K562 (cell line): ENCODE measurements at regions not wholly inside any gene's neighbourhood (a gene's known extent, or its start where the extent isn't known, plus 50 kb on each side); places are given as distances from the start of the nearest gene placed in this dataset.

Experiments
- MECOM ChIP-seq: fragments of 250-450 bp; sonication (Bioruptor Pico); IDR thresholded peaks from 2 replicates; pipeline ENCODE4 v1.8.0; 2022; ENCODE audit warnings: inconsistent platforms
- ZNF316 ChIP-seq: fragments of 450-650 bp; IDR thresholded peaks from 2 replicates; pipeline ENCODE4 v1.6.1; 2016
- ZNF431 ChIP-seq: sonication (generic); formaldehyde crosslinking; IDR thresholded peaks from 2 replicates; pipeline ENCODE4 v1.8.0; 2022; ENCODE audit warnings: mild to moderate bottlenecking, missing genetic modification reagents
- TF ChIP-seq, protein P1 (sequence below): fragments of 450-650 bp; IDR thresholded peaks from 2 replicates; pipeline ENCODE4 v1.6.1; 2016; ENCODE audit warnings: mild to moderate bottlenecking, moderate library complexity

DNA sequence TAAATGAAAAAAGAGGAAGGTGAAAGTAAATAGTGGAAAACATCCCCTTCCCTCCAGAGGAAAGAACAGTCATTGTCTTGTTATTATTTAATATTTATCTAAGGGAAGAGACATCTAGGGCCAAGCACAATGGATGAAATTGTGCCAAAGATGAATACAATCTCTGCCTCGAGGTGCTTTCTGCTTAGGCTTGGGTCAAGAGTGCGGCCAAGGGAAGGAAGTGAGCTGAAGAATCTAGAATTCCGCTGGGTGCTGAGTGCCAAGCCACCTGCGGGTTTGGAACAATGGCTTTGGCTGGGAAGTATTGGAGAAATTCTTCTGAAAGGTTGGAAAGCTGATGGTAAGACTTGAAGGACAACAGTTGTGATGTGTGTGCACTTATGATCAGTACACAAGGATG lies 531.3 kb upstream of the FZD8 start (continued):
- TF ChIP-seq, protein P1, sequence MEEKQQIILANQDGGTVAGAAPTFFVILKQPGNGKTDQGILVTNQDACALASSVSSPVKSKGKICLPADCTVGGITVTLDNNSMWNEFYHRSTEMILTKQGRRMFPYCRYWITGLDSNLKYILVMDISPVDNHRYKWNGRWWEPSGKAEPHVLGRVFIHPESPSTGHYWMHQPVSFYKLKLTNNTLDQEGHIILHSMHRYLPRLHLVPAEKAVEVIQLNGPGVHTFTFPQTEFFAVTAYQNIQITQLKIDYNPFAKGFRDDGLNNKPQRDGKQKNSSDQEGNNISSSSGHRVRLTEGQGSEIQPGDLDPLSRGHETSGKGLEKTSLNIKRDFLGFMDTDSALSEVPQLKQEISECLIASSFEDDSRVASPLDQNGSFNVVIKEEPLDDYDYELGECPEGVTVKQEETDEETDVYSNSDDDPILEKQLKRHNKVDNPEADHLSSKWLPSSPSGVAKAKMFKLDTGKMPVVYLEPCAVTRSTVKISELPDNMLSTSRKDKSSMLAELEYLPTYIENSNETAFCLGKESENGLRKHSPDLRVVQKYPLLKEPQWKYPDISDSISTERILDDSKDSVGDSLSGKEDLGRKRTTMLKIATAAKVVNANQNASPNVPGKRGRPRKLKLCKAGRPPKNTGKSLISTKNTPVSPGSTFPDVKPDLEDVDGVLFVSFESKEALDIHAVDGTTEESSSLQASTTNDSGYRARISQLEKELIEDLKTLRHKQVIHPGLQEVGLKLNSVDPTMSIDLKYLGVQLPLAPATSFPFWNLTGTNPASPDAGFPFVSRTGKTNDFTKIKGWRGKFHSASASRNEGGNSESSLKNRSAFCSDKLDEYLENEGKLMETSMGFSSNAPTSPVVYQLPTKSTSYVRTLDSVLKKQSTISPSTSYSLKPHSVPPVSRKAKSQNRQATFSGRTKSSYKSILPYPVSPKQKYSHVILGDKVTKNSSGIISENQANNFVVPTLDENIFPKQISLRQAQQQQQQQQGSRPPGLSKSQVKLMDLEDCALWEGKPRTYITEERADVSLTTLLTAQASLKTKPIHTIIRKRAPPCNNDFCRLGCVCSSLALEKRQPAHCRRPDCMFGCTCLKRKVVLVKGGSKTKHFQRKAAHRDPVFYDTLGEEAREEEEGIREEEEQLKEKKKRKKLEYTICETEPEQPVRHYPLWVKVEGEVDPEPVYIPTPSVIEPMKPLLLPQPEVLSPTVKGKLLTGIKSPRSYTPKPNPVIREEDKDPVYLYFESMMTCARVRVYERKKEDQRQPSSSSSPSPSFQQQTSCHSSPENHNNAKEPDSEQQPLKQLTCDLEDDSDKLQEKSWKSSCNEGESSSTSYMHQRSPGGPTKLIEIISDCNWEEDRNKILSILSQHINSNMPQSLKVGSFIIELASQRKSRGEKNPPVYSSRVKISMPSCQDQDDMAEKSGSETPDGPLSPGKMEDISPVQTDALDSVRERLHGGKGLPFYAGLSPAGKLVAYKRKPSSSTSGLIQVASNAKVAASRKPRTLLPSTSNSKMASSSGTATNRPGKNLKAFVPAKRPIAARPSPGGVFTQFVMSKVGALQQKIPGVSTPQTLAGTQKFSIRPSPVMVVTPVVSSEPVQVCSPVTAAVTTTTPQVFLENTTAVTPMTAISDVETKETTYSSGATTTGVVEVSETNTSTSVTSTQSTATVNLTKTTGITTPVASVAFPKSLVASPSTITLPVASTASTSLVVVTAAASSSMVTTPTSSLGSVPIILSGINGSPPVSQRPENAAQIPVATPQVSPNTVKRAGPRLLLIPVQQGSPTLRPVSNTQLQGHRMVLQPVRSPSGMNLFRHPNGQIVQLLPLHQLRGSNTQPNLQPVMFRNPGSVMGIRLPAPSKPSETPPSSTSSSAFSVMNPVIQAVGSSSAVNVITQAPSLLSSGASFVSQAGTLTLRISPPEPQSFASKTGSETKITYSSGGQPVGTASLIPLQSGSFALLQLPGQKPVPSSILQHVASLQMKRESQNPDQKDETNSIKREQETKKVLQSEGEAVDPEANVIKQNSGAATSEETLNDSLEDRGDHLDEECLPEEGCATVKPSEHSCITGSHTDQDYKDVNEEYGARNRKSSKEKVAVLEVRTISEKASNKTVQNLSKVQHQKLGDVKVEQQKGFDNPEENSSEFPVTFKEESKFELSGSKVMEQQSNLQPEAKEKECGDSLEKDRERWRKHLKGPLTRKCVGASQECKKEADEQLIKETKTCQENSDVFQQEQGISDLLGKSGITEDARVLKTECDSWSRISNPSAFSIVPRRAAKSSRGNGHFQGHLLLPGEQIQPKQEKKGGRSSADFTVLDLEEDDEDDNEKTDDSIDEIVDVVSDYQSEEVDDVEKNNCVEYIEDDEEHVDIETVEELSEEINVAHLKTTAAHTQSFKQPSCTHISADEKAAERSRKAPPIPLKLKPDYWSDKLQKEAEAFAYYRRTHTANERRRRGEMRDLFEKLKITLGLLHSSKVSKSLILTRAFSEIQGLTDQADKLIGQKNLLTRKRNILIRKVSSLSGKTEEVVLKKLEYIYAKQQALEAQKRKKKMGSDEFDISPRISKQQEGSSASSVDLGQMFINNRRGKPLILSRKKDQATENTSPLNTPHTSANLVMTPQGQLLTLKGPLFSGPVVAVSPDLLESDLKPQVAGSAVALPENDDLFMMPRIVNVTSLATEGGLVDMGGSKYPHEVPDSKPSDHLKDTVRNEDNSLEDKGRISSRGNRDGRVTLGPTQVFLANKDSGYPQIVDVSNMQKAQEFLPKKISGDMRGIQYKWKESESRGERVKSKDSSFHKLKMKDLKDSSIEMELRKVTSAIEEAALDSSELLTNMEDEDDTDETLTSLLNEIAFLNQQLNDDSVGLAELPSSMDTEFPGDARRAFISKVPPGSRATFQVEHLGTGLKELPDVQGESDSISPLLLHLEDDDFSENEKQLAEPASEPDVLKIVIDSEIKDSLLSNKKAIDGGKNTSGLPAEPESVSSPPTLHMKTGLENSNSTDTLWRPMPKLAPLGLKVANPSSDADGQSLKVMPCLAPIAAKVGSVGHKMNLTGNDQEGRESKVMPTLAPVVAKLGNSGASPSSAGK, result no peak
- TF ChIP-seq ZNF431 (CRISPR knock-in tag), result no peak
- TF ChIP-seq ZNF316, result no peak
- TF ChIP-seq MECOM (CRISPR knock-in tag), result no peak
